ENCODE measurements at regions not wholly inside any gene's neighbourhood (a gene's known extent, or its start where the extent isn't known, plus 50 kb on each side); places are given as distances from the start of the nearest gene placed in this dataset.

DNA sequence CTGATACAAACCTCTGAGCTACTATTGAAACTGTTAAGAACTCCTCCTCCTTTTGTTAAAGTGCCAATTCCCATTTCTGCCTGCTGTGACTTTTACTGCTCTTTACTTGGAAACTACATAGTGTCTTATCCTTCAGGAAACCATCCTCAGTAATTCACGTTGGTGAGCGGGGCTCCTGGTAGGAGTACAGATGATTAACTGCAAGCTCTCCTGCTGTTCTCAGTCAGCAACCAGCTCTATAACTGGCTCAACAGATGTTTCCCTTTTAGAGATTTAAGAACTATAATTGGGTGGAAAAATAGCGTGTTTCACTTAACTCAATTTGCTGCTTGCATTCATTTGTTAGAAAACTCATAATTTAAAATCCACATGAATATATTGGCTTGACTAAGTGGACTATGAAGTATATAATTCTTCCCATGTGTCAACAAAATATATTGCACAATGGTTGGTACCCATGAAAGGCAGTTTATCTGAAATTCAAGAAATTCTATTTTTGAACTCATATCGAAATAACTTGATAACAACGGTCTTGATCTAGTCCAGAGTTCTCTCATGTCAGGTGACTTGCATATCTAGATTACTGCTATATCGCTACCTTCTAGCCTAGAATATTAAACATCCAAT is 574.0 kb downstream of the KCNT2 start:
- TF ChIP-seq JUND (IDR thresholded peaks at IDR 0.05; ENCODE audit: low read depth, low read length), result no peak
- no peak for TF ChIP-seq EP300 (IDR thresholded peaks at IDR 0.05; ENCODE audit: borderline replicate concordance in 1 of 2, control insufficient read depth in 1 of 2, low read depth in 2 of 2, low read length in 2 of 2)
- no peak for TF ChIP-seq BHLHE40 (IDR thresholded peaks at IDR 0.05; ENCODE audit: borderline replicate concordance in 1 of 2, low read depth in 2 of 2, low read length in 1 of 2)
- TF ChIP-seq EGR1 (IDR thresholded peaks at IDR 0.05; ENCODE audit: borderline replicate concordance in 1 of 2, low read depth in 2 of 2, low read length in 2 of 2), result no peak
- TF ChIP-seq, protein P1, sequence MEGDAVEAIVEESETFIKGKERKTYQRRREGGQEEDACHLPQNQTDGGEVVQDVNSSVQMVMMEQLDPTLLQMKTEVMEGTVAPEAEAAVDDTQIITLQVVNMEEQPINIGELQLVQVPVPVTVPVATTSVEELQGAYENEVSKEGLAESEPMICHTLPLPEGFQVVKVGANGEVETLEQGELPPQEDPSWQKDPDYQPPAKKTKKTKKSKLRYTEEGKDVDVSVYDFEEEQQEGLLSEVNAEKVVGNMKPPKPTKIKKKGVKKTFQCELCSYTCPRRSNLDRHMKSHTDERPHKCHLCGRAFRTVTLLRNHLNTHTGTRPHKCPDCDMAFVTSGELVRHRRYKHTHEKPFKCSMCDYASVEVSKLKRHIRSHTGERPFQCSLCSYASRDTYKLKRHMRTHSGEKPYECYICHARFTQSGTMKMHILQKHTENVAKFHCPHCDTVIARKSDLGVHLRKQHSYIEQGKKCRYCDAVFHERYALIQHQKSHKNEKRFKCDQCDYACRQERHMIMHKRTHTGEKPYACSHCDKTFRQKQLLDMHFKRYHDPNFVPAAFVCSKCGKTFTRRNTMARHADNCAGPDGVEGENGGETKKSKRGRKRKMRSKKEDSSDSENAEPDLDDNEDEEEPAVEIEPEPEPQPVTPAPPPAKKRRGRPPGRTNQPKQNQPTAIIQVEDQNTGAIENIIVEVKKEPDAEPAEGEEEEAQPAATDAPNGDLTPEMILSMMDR (IDR thresholded peaks at IDR 0.05 in 2 of 3, conservative IDR thresholded peaks at IDR 0.05 in 1 of 3; ENCODE audit: control insufficient read depth in 2 of 3, extremely low read depth in 1 of 3, insufficient read depth in 1 of 3, low read depth in 3 of 3, low read length in 3 of 3), result no peak
- no peak for TF ChIP-seq ZBTB40 (IDR thresholded peaks at IDR 0.05; ENCODE audit: borderline replicate concordance)
- TF ChIP-seq BACH1 (IDR thresholded peaks at IDR 0.05; ENCODE audit: borderline replicate concordance), result no peak
- TF ChIP-seq RUNX3 (IDR thresholded peaks at IDR 0.05; ENCODE audit: low read length), result no peak
- TF ChIP-seq FOXM1 (IDR thresholded peaks at IDR 0.05; ENCODE audit: low read depth, low read length), result no peak
- no peak for TF ChIP-seq EZH2 (IDR thresholded peaks at IDR 0.05; ENCODE audit: borderline replicate concordance, control insufficient read depth, low read depth, low read length)
